GM12878 (cell line): ENCODE measurements at regions not wholly inside any gene's neighbourhood (a gene's known extent, or its start where the extent isn't known, plus 50 kb on each side); places are given as distances from the start of the nearest gene placed in this dataset.

Source experiments
- ATAC-seq: fragments of 200-7000 bp; cut with Tn5 transposase; 3 replicates; pipeline ENCODE4 v1.9.1; 2020; ENCODE audit warnings: mild to moderate bottlenecking, moderate library complexity
- BruUV-seq: library from RNA; stranded (reverse); fragments of 400-500 nt; replicated peaks from 2 replicates; lab custom pipeline; 2021; lab: Mats Ljungman, UMichigan
- CTCF ChIA-PET: fragments of 300-600 bp; sonication (Branson Sonifier 250); formaldehyde crosslinking; extraction: SDS; loops from one replicate; lab custom pipeline; 2021; ENCODE audit warnings: inconsistent platforms; lab: Yijun Ruan, JAX
- POLR2A ChIA-PET: fragments of 350-600 bp; formaldehyde crosslinking; extraction: SDS; loops from one replicate; lab custom pipeline; 2021; ENCODE audit warnings: inconsistent platforms; lab: Charles Lee
- RAD21 ChIA-PET: fragments of 300-600 bp; sonication (Branson Sonifier 250); formaldehyde crosslinking; loops from one replicate; lab custom pipeline; 2023; ENCODE audit warnings: antibody characterized with exemption; ENCODE audit not compliant: unreplicated experiment; lab: Charles Lee
- SMC1A ChIA-PET: fragments of 300-600 bp; sonication (Branson Sonifier 250); formaldehyde crosslinking; loops from one replicate; lab custom pipeline; 2023; ENCODE audit not compliant: unreplicated experiment, uncharacterized antibody; lab: Charles Lee
- DNase-seq: peaks from one replicate; pipeline ENCODE4 v3.0.0-alpha.2; 2011; ENCODE audit warnings: low read depth, low spot score
- FAIRE-seq: peaks from 3 replicates; lab custom pipeline; 2011; peaks lifted over from hg19 to GRCh38; lab: Jason Lieb, UNC
- H2AFZ ChIP-seq: 2 replicates; pipeline ENCODE4 v1.6.0; 2011; ENCODE audit warnings: low read depth, low read length, control low read depth; ENCODE audit not compliant: control insufficient read depth
- H3K27ac ChIP-seq: 2 replicates; pipeline ENCODE4 v1.5.1; 2011; ENCODE audit warnings: control low read depth; ENCODE audit not compliant: control insufficient read depth, insufficient read depth
- H3K27me3 ChIP-seq, 2 experiments: replicated peaks in 1 of 2; 2 replicates each; pipeline versions ENCODE4 v1.6.0 to v1.6.1; 2011; ENCODE audit warnings: low read length in 1 of 2; ENCODE audit not compliant: control insufficient read depth in 2 of 2, insufficient read depth in 2 of 2
- H3K36me3 ChIP-seq, 2 experiments: 2 replicates each; pipeline ENCODE4 v1.5.1; 2011; ENCODE audit warnings: low read length in 1 of 2; ENCODE audit not compliant: control insufficient read depth in 2 of 2, insufficient read depth in 2 of 2
- H3K4me1 ChIP-seq: 2 replicates; pipeline ENCODE4 v1.6.1; 2011; ENCODE audit warnings: mild to moderate bottlenecking, low read length, moderate library complexity, mixed read lengths; ENCODE audit not compliant: control insufficient read depth, insufficient read depth
- H3K4me2 ChIP-seq: 2 replicates; pipeline ENCODE4 v1.6.0; 2011; ENCODE audit warnings: control low read depth; ENCODE audit not compliant: control insufficient read depth, insufficient read depth
- H3K4me3 ChIP-seq: fragments of 200-600 bp; sonication (generic); 2 replicates; pipeline ENCODE4 v1.5.1; 2016
- H3K79me2 ChIP-seq: 2 replicates; pipeline ENCODE4 v1.6.0; 2011; ENCODE audit warnings: low read length; ENCODE audit not compliant: control insufficient read depth, insufficient read depth
- H3K9ac ChIP-seq: 2 replicates; pipeline ENCODE4 v1.8.0; 2011; ENCODE audit warnings: low read length, control low read depth, mixed read lengths; ENCODE audit not compliant: control insufficient read depth, insufficient read depth
- H3K9me3 ChIP-seq: replicated peaks from 3 replicates; pipeline ENCODE4 v1.5.1; 2011; ENCODE audit warnings: mild to moderate bottlenecking, low read length; ENCODE audit not compliant: control insufficient read depth, insufficient read depth
- H4K20me1 ChIP-seq: 2 replicates; pipeline ENCODE4 v1.6.0; 2011; ENCODE audit not compliant: control insufficient read depth, insufficient read depth
- BCL11A ChIP-seq: IDR thresholded peaks from 2 replicates; pipeline ENCODE4 v1.6.1; 2011; ENCODE audit warnings: low read depth, low read length
- CEBPB ChIP-seq, 2 experiments: fragments of 150-350 bp in 1 of 2; IDR thresholded peaks; 2 replicates each; pipeline ENCODE4 v1.6.1; 2012 to 2014; ENCODE audit warnings: low read depth in 2 of 2, low read length in 2 of 2, borderline replicate concordance in 1 of 2, inconsistent platforms in 1 of 2
- CREB1 ChIP-seq: IDR thresholded peaks from 2 replicates; pipeline ENCODE4 v1.6.1; 2012; ENCODE audit warnings: low read depth, mild to moderate bottlenecking, inconsistent platforms
- EGR1 ChIP-seq, 2 experiments: IDR thresholded peaks; 1 replicate in 1 of 2; 2 replicates in 1 of 2; pipeline ENCODE4 v1.6.1; 2011 to 2012; ENCODE audit warnings: low read depth in 2 of 2, low read length in 2 of 2, borderline replicate concordance in 1 of 2, mild to moderate bottlenecking in 1 of 2, moderate library complexity in 1 of 2
- ESRRA ChIP-seq: IDR thresholded peaks from 2 replicates; pipeline ENCODE4 v1.6.1; 2012; ENCODE audit warnings: mild to moderate bottlenecking, low read length, improper control_type of control experiment
- FOXK2 ChIP-seq: fragments of 450-650 bp; IDR thresholded peaks from 2 replicates; pipeline ENCODE4 v1.6.1; 2017; ENCODE audit warnings: mild to moderate bottlenecking, moderate library complexity
- HDAC2 ChIP-seq: fragments of 200-600 bp; sonication (generic); IDR thresholded peaks from 2 replicates; pipeline ENCODE4 v1.6.1; 2017
- IRF4 ChIP-seq: IDR thresholded peaks from 2 replicates; pipeline ENCODE4 v1.6.1; 2011; ENCODE audit warnings: low read depth, low read length
- KAT2A ChIP-seq: conservative IDR thresholded peaks from 2 replicates; pipeline ENCODE4 v1.6.1; 2011; ENCODE audit warnings: low read depth, low read length; ENCODE audit not compliant: control insufficient read depth
- MEF2A ChIP-seq: IDR thresholded peaks from 2 replicates; pipeline ENCODE4 v1.6.1; 2011; ENCODE audit warnings: low read depth, mild to moderate bottlenecking, low read length, moderate library complexity; ENCODE audit not compliant: insufficient read depth
- MTA2 ChIP-seq: fragments of 450-650 bp; IDR thresholded peaks from 2 replicates; pipeline ENCODE4 v1.6.1; 2016; ENCODE audit warnings: low read depth, mild to moderate bottlenecking, moderate library complexity
- NR2F1 ChIP-seq: fragments of 450-650 bp; conservative IDR thresholded peaks from 2 replicates; pipeline ENCODE4 v1.6.1; 2017; ENCODE audit warnings: mild to moderate bottlenecking
- SMC3 ChIP-seq: IDR thresholded peaks from 2 replicates; pipeline ENCODE4 v1.6.1; 2011; ENCODE audit warnings: low read length, improper control_type of control experiment, borderline replicate concordance
- ZNF217 ChIP-seq: fragments of 450-650 bp; IDR thresholded peaks from 2 replicates; pipeline ENCODE4 v1.6.1; 2017; ENCODE audit warnings: antibody characterized with exemption, mild to moderate bottlenecking
- ZZZ3 ChIP-seq: IDR thresholded peaks from 2 replicates; pipeline ENCODE4 v1.6.1; 2011; ENCODE audit warnings: low read depth; ENCODE audit not compliant: control insufficient read depth, insufficient read length
- WGBS: methylation state at CpG from one replicate; pipeline ENCODE4 v1.1.6; 2016; ENCODE audit warnings: low lambda C conversion rate; ENCODE audit not compliant: insufficient replicate concordance, insufficient coverage; ENCODE audit errors: missing lambda C conversion rate; 5-methylcytosine and 5-hydroxymethylcytosine counted together
- in situ Hi-C: fragments of 300-500 bp; cut with MboI; formaldehyde crosslinking; loops from 9 replicates; pipeline ENCODE4 v1.14.3; 2018; ENCODE audit warnings: mixed read lengths
- intact Hi-C: fragments of 100-400 bp; cut with micrococcal nuclease; formaldehyde crosslinking; loops from one replicate; pipeline ENCODE4 v1.14.2; 2022; ENCODE audit not compliant: unreplicated experiment
- TF ChIP-seq, protein P1 (sequence below): IDR thresholded peaks from 2 replicates; pipeline ENCODE4 v1.6.1; 2012; ENCODE audit warnings: mild to moderate bottlenecking, low read depth, low read length
- TF ChIP-seq, protein P2 (sequence below): IDR thresholded peaks from 2 replicates; pipeline ENCODE4 v1.6.1; 2012; ENCODE audit warnings: improper control_type of control experiment, low read depth, low read length; ENCODE audit not compliant: insufficient replicate concordance

DNA sequence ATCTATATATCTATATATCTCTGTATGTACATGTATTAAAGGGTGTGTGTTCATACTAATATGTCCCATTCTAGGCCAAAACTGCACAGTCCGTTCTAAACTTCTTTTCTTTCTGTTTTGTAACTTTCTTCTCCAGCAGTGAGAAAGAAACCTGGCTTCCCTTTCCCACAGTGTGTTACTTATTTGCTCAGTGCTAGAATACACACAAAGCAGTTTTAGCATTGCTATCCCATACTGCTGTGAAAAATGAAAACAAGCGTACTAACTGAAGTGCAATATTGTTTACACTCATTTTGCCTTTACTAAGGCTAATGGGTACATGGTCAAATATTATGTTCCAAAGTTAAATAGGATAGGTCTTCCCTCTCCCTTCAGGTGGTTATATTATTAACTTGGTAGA is 163.9 kb downstream of the LEPR start (continued):
- TF ChIP-seq, protein P1, sequence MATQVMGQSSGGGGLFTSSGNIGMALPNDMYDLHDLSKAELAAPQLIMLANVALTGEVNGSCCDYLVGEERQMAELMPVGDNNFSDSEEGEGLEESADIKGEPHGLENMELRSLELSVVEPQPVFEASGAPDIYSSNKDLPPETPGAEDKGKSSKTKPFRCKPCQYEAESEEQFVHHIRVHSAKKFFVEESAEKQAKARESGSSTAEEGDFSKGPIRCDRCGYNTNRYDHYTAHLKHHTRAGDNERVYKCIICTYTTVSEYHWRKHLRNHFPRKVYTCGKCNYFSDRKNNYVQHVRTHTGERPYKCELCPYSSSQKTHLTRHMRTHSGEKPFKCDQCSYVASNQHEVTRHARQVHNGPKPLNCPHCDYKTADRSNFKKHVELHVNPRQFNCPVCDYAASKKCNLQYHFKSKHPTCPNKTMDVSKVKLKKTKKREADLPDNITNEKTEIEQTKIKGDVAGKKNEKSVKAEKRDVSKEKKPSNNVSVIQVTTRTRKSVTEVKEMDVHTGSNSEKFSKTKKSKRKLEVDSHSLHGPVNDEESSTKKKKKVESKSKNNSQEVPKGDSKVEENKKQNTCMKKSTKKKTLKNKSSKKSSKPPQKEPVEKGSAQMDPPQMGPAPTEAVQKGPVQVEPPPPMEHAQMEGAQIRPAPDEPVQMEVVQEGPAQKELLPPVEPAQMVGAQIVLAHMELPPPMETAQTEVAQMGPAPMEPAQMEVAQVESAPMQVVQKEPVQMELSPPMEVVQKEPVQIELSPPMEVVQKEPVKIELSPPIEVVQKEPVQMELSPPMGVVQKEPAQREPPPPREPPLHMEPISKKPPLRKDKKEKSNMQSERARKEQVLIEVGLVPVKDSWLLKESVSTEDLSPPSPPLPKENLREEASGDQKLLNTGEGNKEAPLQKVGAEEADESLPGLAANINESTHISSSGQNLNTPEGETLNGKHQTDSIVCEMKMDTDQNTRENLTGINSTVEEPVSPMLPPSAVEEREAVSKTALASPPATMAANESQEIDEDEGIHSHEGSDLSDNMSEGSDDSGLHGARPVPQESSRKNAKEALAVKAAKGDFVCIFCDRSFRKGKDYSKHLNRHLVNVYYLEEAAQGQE = no peak
- no peak for TF ChIP-seq FOXK2
- no peak for TF ChIP-seq SMC3

DNA sequence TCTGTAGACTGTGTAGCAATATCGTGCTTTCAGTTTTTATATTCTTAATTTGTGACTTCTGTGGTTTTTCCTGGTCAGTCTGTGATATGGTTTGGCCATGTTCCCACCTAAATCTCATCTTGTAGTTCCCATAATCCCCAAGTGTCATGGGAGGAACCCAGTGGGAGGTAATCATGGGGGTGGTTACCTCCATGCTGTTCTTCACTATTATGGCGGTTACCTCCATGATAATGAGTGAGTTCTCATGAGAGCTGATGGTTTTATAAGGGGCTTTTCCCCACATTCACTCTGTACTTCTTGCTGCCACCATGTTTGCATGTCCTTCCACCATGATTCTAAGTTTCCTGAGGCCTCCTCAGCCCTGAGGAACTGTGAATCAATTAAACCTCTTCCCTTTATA is 169.8 kb downstream of the LEPR start:
- intact Hi-C loops = no loop called here
- Histone ChIP-seq H4K20me1 (no peaks in the 10 kb centered on the region), H3K27ac (no peak overlapping the region), H3K9me3 (no peaks in the 10 kb centered on the region), H2AFZ (no peak overlapping the region), H3K36me3 (no peaks in the 10 kb centered on the region), H3K79me2 (no peaks in the 10 kb centered on the region), H3K4me3 (no peak overlapping the region), H3K27me3 (no peaks in the 10 kb centered on the region), H3K4me1 (no peaks in the 10 kb centered on the region), H3K4me2 (no peak overlapping the region), H3K9ac (no peak overlapping the region)
- CTCF ChIA-PET = no interaction called here
- BruUV-seq = no TSS peak
- POLR2A ChIA-PET = no interaction called here
- no peak for FAIRE-seq
- WGBS = 47% methylated on average over 2 of the region's 2 CpGs
- RAD21 ChIA-PET = no interaction called here
- ATAC-seq = no peak
- in situ Hi-C loops = no loop called here
- SMC1A ChIA-PET = no interaction called here
- no peak for TF ChIP-seq BCL11A
- TF ChIP-seq, protein P2, sequence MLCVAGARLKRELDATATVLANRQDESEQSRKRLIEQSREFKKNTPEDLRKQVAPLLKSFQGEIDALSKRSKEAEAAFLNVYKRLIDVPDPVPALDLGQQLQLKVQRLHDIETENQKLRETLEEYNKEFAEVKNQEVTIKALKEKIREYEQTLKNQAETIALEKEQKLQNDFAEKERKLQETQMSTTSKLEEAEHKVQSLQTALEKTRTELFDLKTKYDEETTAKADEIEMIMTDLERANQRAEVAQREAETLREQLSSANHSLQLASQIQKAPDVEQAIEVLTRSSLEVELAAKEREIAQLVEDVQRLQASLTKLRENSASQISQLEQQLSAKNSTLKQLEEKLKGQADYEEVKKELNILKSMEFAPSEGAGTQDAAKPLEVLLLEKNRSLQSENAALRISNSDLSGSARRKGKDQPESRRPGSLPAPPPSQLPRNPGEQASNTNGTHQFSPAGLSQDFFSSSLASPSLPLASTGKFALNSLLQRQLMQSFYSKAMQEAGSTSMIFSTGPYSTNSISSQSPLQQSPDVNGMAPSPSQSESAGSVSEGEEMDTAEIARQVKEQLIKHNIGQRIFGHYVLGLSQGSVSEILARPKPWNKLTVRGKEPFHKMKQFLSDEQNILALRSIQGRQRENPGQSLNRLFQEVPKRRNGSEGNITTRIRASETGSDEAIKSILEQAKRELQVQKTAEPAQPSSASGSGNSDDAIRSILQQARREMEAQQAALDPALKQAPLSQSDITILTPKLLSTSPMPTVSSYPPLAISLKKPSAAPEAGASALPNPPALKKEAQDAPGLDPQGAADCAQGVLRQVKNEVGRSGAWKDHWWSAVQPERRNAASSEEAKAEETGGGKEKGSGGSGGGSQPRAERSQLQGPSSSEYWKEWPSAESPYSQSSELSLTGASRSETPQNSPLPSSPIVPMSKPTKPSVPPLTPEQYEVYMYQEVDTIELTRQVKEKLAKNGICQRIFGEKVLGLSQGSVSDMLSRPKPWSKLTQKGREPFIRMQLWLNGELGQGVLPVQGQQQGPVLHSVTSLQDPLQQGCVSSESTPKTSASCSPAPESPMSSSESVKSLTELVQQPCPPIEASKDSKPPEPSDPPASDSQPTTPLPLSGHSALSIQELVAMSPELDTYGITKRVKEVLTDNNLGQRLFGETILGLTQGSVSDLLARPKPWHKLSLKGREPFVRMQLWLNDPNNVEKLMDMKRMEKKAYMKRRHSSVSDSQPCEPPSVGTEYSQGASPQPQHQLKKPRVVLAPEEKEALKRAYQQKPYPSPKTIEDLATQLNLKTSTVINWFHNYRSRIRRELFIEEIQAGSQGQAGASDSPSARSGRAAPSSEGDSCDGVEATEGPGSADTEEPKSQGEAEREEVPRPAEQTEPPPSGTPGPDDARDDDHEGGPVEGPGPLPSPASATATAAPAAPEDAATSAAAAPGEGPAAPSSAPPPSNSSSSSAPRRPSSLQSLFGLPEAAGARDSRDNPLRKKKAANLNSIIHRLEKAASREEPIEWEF = no peak
- no peak for TF ChIP-seq HDAC2
- TF ChIP-seq CREB1 = no peak
- no peak for TF ChIP-seq MEF2A
- no peak for TF ChIP-seq MTA2
- TF ChIP-seq ZZZ3 = no peak
- no peak for TF ChIP-seq EGR1 (IDR thresholded peaks at IDR 0.05; ENCODE audit: borderline replicate concordance in 1 of 2, low read depth in 2 of 2, low read length in 2 of 2)
- TF ChIP-seq NR2F1 = no peak
- no peak for TF ChIP-seq ESRRA
- TF ChIP-seq IRF4 = no peak
- TF ChIP-seq KAT2A = no peak
- TF ChIP-seq ZNF217 = no peak
- TF ChIP-seq CEBPB (IDR thresholded peaks at IDR 0.05; ENCODE audit: borderline replicate concordance in 1 of 2, low read depth in 2 of 2, low read length in 2 of 2) = no peak
- no peak for DNase-seq
